UCSD-AML1 (cell line): ENCODE measurements at regions not wholly inside any gene's neighbourhood (a gene's known extent, or its start where the extent isn't known, plus 50 kb on each side); places are given as distances from the start of the nearest gene placed in this dataset.

ENCODE experiments used
- DNase-seq: peaks from one replicate; lab custom pipeline; 2025; ENCODE audit not compliant: unreplicated experiment; lab: John Stamatoyannopoulos, UW

- DNase-seq: no peak
These were observed 506.6 kb downstream of the NR4A2 start for GRCh38 chr2:155825876-155826275.

GRCh38 chr2:155815851-155816250 lies 516.7 kb downstream of the NR4A2 start:
- peak; percentile 11 for DNase-seq

- no peak for DNase-seq
These were observed 517.2 kb downstream of the NR4A2 start for GRCh38 chr2:155815275-155815674.

- DNase-seq: no peak
These were observed 522.1 kb downstream of the NR4A2 start for GRCh38 chr2:155810411-155810810.

- no peak for DNase-seq
These were observed 529.6 kb downstream of the NR4A2 start for GRCh38 chr2:155802888-155803287.

- no peak for DNase-seq
These were observed 539.9 kb downstream of the NR4A2 start for GRCh38 chr2:155792666-155793065.

GRCh38 chr2:155770516-155770915 lies 562.0 kb downstream of the NR4A2 start:
- no peak for DNase-seq

GRCh38 chr2:155766342-155767115 lies 566.0 kb downstream of the NR4A2 start:
- DNase-seq: no peak

- no peak for DNase-seq
These were observed 577.0 kb downstream of the NR4A2 start for GRCh38 chr2:155755481-155755880.

GRCh38 chr2:155748131-155748530 lies 584.4 kb downstream of the NR4A2 start:
- DNase-seq: no peak

GRCh38 chr2:155747531-155747930 lies 585.0 kb downstream of the NR4A2 start:
- DNase-seq: no peak

- no peak for DNase-seq
These were observed 599.2 kb downstream of the NR4A2 start for GRCh38 chr2:155733091-155733853.

GRCh38 chr2:155730804-155731203 lies 601.7 kb downstream of the NR4A2 start:
- DNase-seq: no peak

GRCh38 chr2:155727187-155727895 lies 605.2 kb downstream of the NR4A2 start:
- DNase-seq: no peak

- no peak for DNase-seq
These were observed 610.2 kb downstream of the NR4A2 start for GRCh38 chr2:155722290-155722689.

GRCh38 chr2:155715705-155716104 lies 616.8 kb downstream of the NR4A2 start:
- DNase-seq: no peak

- no peak for DNase-seq
These were observed 617.5 kb downstream of the NR4A2 start for GRCh38 chr2:155714983-155715382.

GRCh38 chr2:155708071-155708470 lies 624.5 kb downstream of the NR4A2 start:
- no peak for DNase-seq

- no peak for DNase-seq
These were observed 628.6 kb downstream of the NR4A2 start for GRCh38 chr2:155703917-155704316.

GRCh38 chr2:155703048-155703447 lies 629.5 kb downstream of the NR4A2 start:
- DNase-seq: no peak

- DNase-seq: no peak
These were observed 630.8 kb downstream of the NR4A2 start for GRCh38 chr2:155701721-155702120.

GRCh38 chr2:155696571-155696970 lies 636.0 kb downstream of the NR4A2 start:
- no peak for DNase-seq
